ENCODE measurements at regions not wholly inside any gene's neighbourhood (a gene's known extent, or its start where the extent isn't known, plus 50 kb on each side); places are given as distances from the start of the nearest gene placed in this dataset.

DNA sequence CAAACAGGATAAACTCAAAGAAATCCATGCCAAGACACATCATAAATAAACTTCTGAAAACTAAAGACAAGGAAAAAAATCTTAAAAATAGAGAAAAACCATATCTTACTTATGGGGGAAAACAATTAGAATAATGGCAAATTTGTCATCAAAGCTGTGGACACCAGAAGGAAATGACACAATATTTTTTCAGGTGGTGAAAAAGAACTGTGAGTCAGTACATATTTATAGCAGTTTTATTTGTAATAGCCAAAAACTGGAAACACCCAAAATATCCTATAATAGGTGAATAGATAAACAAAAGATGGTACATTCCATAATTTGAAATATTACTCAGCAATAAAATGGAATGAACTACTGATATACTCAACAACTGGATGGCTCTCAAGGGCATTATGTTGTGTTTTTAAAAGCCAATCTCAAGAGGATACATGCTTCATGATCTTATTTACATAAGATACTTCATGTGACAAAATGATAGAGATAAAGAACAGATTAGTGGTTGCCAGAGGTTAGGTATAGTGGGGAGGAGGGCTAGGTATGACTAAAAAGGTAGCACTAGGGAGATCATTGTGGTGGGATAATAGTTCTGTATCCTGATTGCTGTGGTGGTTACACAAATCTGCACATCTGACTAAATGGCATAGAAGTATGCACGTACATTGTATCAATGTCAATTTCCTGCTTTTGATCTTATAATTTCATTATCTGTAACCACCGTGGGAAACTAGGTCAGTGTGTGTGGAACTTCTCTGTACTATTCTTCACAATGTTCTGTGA is 191.9 kb downstream of the PPP1R2C start:
- H3K36me3 ChIP-seq (ENCODE audit: control insufficient read depth, insufficient read depth, low read length), result no peaks in the 10 kb centered on the region
- H3K27ac ChIP-seq (ENCODE audit: low read length), result no peak overlapping the region
- WGBS (ENCODE audit: insufficient coverage, insufficient read length), result no CpG with 5 or more reads among the region's 2 CpGs
- no peak overlapping the region for H3K4me3 ChIP-seq (ENCODE audit: low read length)
- H3K4me1 ChIP-seq (ENCODE audit: control insufficient read depth, insufficient read depth, low read length), result no peaks in the 10 kb centered on the region
- no peak for DNase-seq (ENCODE audit: low read depth, low spot score)
- H3K27me3 ChIP-seq (ENCODE audit: control insufficient read depth, insufficient read depth, low read length), result no peaks in the 10 kb centered on the region
- no peaks in the 10 kb centered on the region for H3K9me3 ChIP-seq (ENCODE audit: control insufficient read depth, insufficient read depth, low read length)

DNA sequence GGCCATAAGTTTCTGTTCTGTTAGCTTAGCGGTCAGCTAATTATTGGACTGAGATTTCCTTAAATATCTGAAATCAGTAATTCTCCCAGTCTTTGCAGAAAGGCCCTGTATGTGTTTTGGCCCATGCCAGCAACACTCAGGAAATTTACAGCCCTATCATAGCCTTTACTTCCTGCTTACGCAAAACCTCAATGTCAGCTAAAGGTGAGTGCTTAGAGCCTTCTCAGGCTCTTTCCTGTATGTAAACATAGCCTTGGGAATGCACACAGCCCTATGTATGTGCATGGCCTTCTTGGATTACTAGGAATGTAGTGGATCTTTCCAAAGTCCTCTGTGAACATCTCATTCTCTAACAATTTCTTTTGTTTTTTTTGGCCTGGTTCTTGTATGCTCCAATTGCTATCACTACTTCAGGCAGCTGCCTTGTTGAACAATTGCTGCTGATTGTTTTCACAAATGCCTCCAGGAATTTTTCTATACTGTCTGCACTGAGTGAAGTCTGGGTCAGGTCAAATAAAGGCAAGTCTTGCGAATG is 200.0 kb downstream of the PPP1R2C start:
- no peak for DNase-seq (ENCODE audit: low read depth, low spot score)
- no peaks in the 10 kb centered on the region for H3K27me3 ChIP-seq (ENCODE audit: control insufficient read depth, insufficient read depth, low read length)
- H3K4me1 ChIP-seq (ENCODE audit: control insufficient read depth, insufficient read depth, low read length), result no peaks in the 10 kb centered on the region
- no peaks in the 10 kb centered on the region for H3K36me3 ChIP-seq (ENCODE audit: control insufficient read depth, insufficient read depth, low read length)
- no peak overlapping the region for H3K4me3 ChIP-seq (ENCODE audit: low read length)
- no peaks in the 10 kb centered on the region for H3K9me3 ChIP-seq (ENCODE audit: control insufficient read depth, insufficient read depth, low read length)
- no peak overlapping the region for H3K27ac ChIP-seq (ENCODE audit: low read length)
- no CpG with 5 or more reads among the region's 3 CpGs for WGBS (ENCODE audit: insufficient coverage, insufficient read length)

DNA sequence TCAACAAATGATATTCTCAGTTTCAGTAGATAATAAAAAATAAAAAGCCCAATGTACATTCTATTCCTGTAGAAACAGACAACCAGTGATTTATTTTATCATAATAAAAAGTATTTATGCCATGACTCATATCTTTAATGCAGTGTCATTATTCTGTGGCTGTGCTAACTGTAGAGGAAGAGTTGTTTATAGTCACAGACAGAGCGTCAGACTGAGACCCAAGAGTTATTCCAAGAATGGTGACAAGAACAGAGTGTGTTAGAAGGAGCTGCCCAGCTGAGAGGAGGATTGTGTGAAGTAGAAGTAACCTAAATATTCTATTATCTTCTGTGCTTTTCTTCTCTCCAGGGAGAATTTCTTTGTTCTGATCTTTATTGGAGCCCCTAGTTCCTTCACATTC is 210.7 kb downstream of the PPP1R2C start:
- Histone ChIP-seq H3K36me3 (ENCODE audit: control insufficient read depth, insufficient read depth, low read length) (no peaks in the 10 kb centered on the region), H3K27ac (ENCODE audit: low read length) (no peak overlapping the region), H3K4me3 (ENCODE audit: low read length) (no peak overlapping the region), H3K9me3 (ENCODE audit: control insufficient read depth, insufficient read depth, low read length) (no peaks in the 10 kb centered on the region), H3K4me1 (ENCODE audit: control insufficient read depth, insufficient read depth, low read length) (no peaks in the 10 kb centered on the region), H3K27me3 (ENCODE audit: control insufficient read depth, insufficient read depth, low read length) (no peaks in the 10 kb centered on the region)
- no CpG with 5 or more reads among the region's 1 CpG for WGBS (ENCODE audit: insufficient coverage, insufficient read length)
- no peak for DNase-seq (ENCODE audit: low read depth, low spot score)

DNA sequence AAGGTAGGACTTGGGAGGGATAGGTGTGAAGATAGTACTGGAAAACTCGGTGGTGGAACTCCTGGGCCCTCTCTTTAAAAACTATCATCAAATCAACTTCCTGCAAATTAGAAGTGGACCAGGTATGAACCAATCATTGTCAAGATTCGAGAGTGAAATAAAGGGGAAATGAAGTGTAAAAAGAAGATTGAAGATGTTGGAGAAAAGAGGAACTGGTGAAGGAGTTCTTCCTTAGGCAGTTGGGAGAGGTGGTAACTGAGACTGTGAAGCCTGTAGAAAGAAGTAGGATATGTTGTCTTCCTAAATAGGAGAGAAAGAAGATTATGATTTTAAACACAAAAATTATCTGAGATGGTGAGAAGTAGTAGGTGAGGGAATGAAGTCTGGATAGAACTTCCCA is 212.2 kb downstream of the PPP1R2C start:
- Histone ChIP-seq H3K27me3 (ENCODE audit: control insufficient read depth, insufficient read depth, low read length) (no peaks in the 10 kb centered on the region), H3K4me1 (ENCODE audit: control insufficient read depth, insufficient read depth, low read length) (no peaks in the 10 kb centered on the region), H3K36me3 (ENCODE audit: control insufficient read depth, insufficient read depth, low read length) (no peaks in the 10 kb centered on the region), H3K9me3 (ENCODE audit: control insufficient read depth, insufficient read depth, low read length) (no peaks in the 10 kb centered on the region), H3K4me3 (ENCODE audit: low read length) (no peak overlapping the region), H3K27ac (ENCODE audit: low read length) (no peak overlapping the region)
- no CpG with 5 or more reads among the region's 2 CpGs for WGBS (ENCODE audit: insufficient coverage, insufficient read length)
- no peak for DNase-seq (ENCODE audit: low read depth, low spot score)

DNA sequence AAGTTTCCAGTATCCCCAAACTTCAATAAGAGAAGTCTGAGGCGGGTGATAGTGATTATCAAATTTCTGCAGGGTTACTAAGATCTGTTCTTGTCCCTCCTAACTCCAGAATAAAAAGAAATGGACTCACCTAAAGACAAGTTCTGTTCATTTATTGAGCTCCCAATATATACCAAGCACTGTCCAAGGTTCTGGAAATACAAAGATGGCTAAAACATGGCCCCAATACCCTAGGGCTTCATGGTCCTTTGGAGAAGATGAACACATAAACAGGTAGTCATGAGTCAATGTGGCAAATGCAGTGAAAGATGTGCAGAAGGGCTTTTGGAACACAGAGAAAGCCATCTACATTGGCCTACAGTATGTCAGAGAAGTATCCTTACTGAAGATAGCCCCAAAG is 231.2 kb downstream of the PPP1R2C start:
- no peak for DNase-seq (ENCODE audit: low read depth, low spot score)
- Histone ChIP-seq H3K9me3 (ENCODE audit: control insufficient read depth, insufficient read depth, low read length) (no peaks in the 10 kb centered on the region), H3K27me3 (ENCODE audit: control insufficient read depth, insufficient read depth, low read length) (no peaks in the 10 kb centered on the region), H3K27ac (ENCODE audit: low read length) (no peak overlapping the region), H3K36me3 (ENCODE audit: control insufficient read depth, insufficient read depth, low read length) (no peaks in the 10 kb centered on the region), H3K4me3 (ENCODE audit: low read length) (no peak overlapping the region), H3K4me1 (ENCODE audit: control insufficient read depth, insufficient read depth, low read length) (no peaks in the 10 kb centered on the region)
- no CpG with 5 or more reads among the region's 1 CpG for WGBS (ENCODE audit: insufficient coverage, insufficient read length)

DNA sequence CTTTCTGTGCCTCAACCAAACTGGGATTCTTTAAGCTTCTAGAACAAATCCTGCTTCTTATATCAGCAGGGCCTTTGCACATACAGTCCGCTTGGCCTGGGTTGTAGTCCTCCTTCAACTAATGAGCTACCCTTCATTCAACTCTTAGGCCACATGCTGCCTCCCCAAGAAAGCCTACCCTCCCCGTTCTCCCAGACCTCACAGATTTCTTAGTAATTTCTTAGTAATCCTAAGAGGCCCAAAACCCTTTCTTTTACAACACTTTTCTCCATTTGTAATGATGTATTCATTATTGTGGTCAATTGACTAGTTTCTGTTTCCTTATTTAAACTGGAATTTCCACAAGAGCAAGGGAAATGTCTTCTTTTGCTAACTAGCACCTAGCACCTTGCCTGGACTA is 233.1 kb downstream of the PPP1R2C start:
- no CpG with 5 or more reads among the region's 2 CpGs for WGBS (ENCODE audit: insufficient coverage, insufficient read length)
- H3K4me3 ChIP-seq (ENCODE audit: low read length), result no peak overlapping the region
- DNase-seq (ENCODE audit: low read depth, low spot score), result no peak
- no peaks in the 10 kb centered on the region for H3K4me1 ChIP-seq (ENCODE audit: control insufficient read depth, insufficient read depth, low read length)
- no peak overlapping the region for H3K27ac ChIP-seq (ENCODE audit: low read length)
- no peaks in the 10 kb centered on the region for H3K9me3 ChIP-seq (ENCODE audit: control insufficient read depth, insufficient read depth, low read length)
- no peaks in the 10 kb centered on the region for H3K36me3 ChIP-seq (ENCODE audit: control insufficient read depth, insufficient read depth, low read length)
- H3K27me3 ChIP-seq (ENCODE audit: control insufficient read depth, insufficient read depth, low read length), result no peaks in the 10 kb centered on the region

DNA sequence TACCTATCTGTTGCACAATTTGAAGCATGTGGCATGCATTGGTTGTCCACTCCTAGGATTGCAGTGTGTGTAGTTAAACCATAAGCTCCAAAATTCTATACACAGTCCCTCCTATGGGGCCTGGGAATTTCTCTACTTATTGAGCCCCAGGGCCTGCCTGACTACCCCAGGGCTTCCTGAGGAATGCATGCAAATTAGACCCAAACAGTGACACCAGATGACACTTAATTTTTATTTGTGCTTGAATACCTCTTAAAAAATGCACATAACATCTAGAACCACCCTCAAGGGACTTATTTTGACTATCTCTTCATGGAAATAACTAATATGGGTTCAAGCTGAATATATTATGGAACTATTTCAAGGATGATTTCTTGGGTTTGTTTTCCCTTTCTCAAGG is 236.4 kb downstream of the PPP1R2C start:
- Histone ChIP-seq H3K36me3 (ENCODE audit: control insufficient read depth, insufficient read depth, low read length) (no peaks in the 10 kb centered on the region), H3K9me3 (ENCODE audit: control insufficient read depth, insufficient read depth, low read length) (no peaks in the 10 kb centered on the region), H3K4me1 (ENCODE audit: control insufficient read depth, insufficient read depth, low read length) (no peaks in the 10 kb centered on the region), H3K4me3 (ENCODE audit: low read length) (no peak overlapping the region), H3K27ac (ENCODE audit: low read length) (no peak overlapping the region), H3K27me3 (ENCODE audit: control insufficient read depth, insufficient read depth, low read length) (no peaks in the 10 kb centered on the region)
- DNase-seq (ENCODE audit: low read depth, low spot score), result no peak

DNA sequence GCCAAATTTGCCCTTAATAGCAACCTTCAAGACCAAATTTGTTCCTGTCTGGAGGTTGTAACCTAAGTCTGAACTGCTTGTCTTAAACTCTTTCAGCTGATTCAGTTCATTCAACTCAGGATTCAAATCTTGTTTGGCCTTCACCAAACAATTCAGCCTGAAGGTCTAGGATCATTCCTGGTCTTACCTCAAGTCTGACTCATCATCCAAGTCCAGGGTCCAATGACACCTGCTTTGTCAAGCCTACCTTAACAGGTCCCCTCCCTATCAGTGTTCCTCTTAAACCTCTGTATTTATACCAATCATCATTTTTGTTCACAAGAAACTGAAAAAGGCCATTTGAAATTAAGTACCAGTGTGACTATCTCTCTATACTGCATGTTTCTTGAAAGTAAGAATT is 237.8 kb downstream of the PPP1R2C start:
- no peak for DNase-seq (ENCODE audit: low read depth, low spot score)
- H3K36me3 ChIP-seq (ENCODE audit: control insufficient read depth, insufficient read depth, low read length), result no peaks in the 10 kb centered on the region
- H3K4me1 ChIP-seq (ENCODE audit: control insufficient read depth, insufficient read depth, low read length), result no peaks in the 10 kb centered on the region
- no peak overlapping the region for H3K27ac ChIP-seq (ENCODE audit: low read length)
- H3K4me3 ChIP-seq (ENCODE audit: low read length), result no peak overlapping the region
- no peaks in the 10 kb centered on the region for H3K27me3 ChIP-seq (ENCODE audit: control insufficient read depth, insufficient read depth, low read length)
- H3K9me3 ChIP-seq (ENCODE audit: control insufficient read depth, insufficient read depth, low read length), result no peaks in the 10 kb centered on the region

DNA sequence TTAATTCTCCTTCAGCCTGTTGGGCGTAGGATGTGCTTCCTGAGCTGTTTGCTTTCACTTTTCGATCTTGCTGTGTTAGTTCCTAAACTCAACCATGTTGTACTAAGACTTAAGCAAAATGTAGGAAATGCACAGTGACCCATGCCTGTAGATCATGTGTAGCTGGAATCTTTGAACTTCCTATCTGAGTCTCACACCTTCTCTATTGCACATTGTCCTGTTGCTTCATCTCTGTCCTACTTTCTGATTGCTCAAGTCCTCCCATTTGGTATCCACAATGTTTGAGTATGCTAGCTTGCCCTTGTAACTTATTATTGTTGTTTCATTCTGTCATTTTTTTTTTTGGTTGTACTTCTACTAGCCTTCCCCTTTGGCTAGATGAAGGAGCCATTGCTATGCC is 239.6 kb downstream of the PPP1R2C start:
- no CpG with 5 or more reads among the region's 2 CpGs for WGBS (ENCODE audit: insufficient coverage, insufficient read length)
- H3K9me3 ChIP-seq (ENCODE audit: control insufficient read depth, insufficient read depth, low read length), result no peaks in the 10 kb centered on the region
- DNase-seq (ENCODE audit: low read depth, low spot score), result no peak

DNA sequence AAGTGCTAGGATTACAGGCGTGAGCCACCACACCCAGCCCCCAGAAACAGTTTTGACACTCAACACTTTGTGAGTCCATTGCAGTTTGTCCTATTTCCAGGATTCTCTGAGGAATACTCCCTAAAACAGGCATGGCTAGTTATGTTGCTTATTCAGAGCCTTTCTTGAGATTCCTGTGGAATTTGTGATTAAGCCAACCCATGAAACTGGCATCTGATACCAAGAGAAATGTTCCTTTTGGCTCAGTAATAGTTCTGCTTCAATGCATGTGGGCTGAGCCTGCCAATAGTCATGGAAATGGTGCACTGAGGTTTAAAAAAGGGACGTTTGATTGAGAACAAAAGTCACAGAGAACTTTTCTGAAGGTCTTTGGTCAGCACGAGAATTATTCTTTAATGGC is 241.7 kb downstream of the PPP1R2C start:
- no peak for DNase-seq (ENCODE audit: low read depth, low spot score)
- Histone ChIP-seq H3K36me3 (ENCODE audit: control insufficient read depth, insufficient read depth, low read length) (no peaks in the 10 kb centered on the region), H3K9me3 (ENCODE audit: control insufficient read depth, insufficient read depth, low read length) (no peaks in the 10 kb centered on the region), H3K4me1 (ENCODE audit: control insufficient read depth, insufficient read depth, low read length) (no peaks in the 10 kb centered on the region), H3K4me3 (ENCODE audit: low read length) (no peak overlapping the region), H3K27ac (ENCODE audit: low read length) (no peak overlapping the region), H3K27me3 (ENCODE audit: control insufficient read depth, insufficient read depth, low read length) (no peaks in the 10 kb centered on the region)
- WGBS (ENCODE audit: insufficient coverage, insufficient read length), result no CpG with 5 or more reads among the region's 3 CpGs

More for the DNA sequence above, 239.6 kb downstream of the PPP1R2C start:
- Histone ChIP-seq H3K4me3 (ENCODE audit: low read length) (no peak overlapping the region), H3K36me3 (ENCODE audit: control insufficient read depth, insufficient read depth, low read length) (no peaks in the 10 kb centered on the region), H3K27ac (ENCODE audit: low read length) (no peak overlapping the region), H3K27me3 (ENCODE audit: control insufficient read depth, insufficient read depth, low read length) (no peaks in the 10 kb centered on the region), H3K4me1 (ENCODE audit: control insufficient read depth, insufficient read depth, low read length) (no peaks in the 10 kb centered on the region)

DNA sequence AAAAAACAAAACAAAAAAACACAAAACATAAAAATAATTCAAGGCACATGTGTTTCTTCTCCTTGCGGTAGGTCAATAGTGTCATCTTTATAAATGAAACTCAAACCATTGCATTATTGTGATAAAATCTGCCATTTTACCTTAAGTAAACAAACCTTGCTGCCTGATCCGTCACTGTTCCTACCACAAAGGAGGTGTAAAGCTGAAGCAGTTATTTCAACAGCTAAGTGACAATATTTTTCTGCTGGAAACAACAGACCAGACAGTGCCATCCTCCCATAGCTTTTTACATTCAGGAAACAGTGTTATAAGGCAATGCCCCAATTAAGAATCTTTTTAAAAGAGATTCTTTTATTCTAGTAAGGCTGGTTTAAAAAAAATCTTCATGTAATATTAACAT is 242.7 kb downstream of the PPP1R2C start:
- Histone ChIP-seq H3K27me3 (ENCODE audit: control insufficient read depth, insufficient read depth, low read length) (no peaks in the 10 kb centered on the region), H3K4me1 (ENCODE audit: control insufficient read depth, insufficient read depth, low read length) (no peaks in the 10 kb centered on the region), H3K4me3 (ENCODE audit: low read length) (no peak overlapping the region), H3K9me3 (ENCODE audit: control insufficient read depth, insufficient read depth, low read length) (no peaks in the 10 kb centered on the region), H3K36me3 (ENCODE audit: control insufficient read depth, insufficient read depth, low read length) (no peaks in the 10 kb centered on the region), H3K27ac (ENCODE audit: low read length) (no peak overlapping the region)
- DNase-seq (ENCODE audit: low read depth, low spot score), result no peak
- WGBS (ENCODE audit: insufficient coverage, insufficient read length), result no CpG with 5 or more reads among the region's 2 CpGs
